ENCODE measurements at regions not wholly inside any gene's neighbourhood (a gene's known extent, or its start where the extent isn't known, plus 50 kb on each side); places are given as distances from the start of the nearest gene placed in this dataset.

- no peak for TF ChIP-seq CTCF (IDR thresholded peaks at IDR 0.05)
- TF ChIP-seq POLR2A (IDR thresholded peaks at IDR 0.05): no peak
- TF ChIP-seq EP300 (IDR thresholded peaks at IDR 0.05): no peak
These were observed 213.5 kb upstream of the UBL3 start for GRCh38 chr13:30063892-30064291.
